Bronchial epithelial cell (primary cell): ENCODE measurements at regions not wholly inside any gene's neighbourhood (a gene's known extent, or its start where the extent isn't known, plus 50 kb on each side); places are given as distances from the start of the nearest gene placed in this dataset.

Experiments used
- DNase-seq: peaks from one replicate; pipeline ENCODE4 v3.0.0-alpha.2; 2010; ENCODE audit warnings: low read depth
- FAIRE-seq: peaks from 2 replicates; lab custom pipeline; 2011; peaks lifted over from hg19 to GRCh38; lab: Jason Lieb, UNC
- H3K27me3 ChIP-seq: 2 replicates; pipeline ENCODE4 v1.5.1; 2011; ENCODE audit warnings: low read length; ENCODE audit not compliant: control insufficient read depth, insufficient read depth
- H3K36me3 ChIP-seq: 2 replicates; pipeline ENCODE4 v1.5.1; 2011; ENCODE audit warnings: low read length; ENCODE audit not compliant: control insufficient read depth, insufficient read depth
- H3K4me3 ChIP-seq: 2 replicates; pipeline ENCODE4 v1.5.1; 2011; ENCODE audit warnings: mild to moderate bottlenecking, low read depth, low read length, control low read depth
- CTCF ChIP-seq: IDR thresholded peaks from 2 replicates; pipeline ENCODE4 v1.5.1; 2011; ENCODE audit warnings: mild to moderate bottlenecking, moderate library complexity, low read length, control low read depth, inconsistent platforms; ENCODE audit not compliant: insufficient read depth, severe bottlenecking

GRCh38 chr19:13622766-13623715 lies 116.8 kb upstream of the CACNA1A start:
- FAIRE-seq = no peak
- H3K4me3 ChIP-seq = no peak overlapping the region
- no peaks in the 10 kb centered on the region for H3K36me3 ChIP-seq
- H3K27me3 ChIP-seq = peaks cover 12% of the 10 kb centered on the region
- TF ChIP-seq CTCF = no peak
- DNase-seq = no peak

- FAIRE-seq (peak; percentile 62), DNase-seq (peak; percentile 96)
- no peak overlapping the region for H3K4me3 ChIP-seq
- H3K36me3 ChIP-seq = no peaks in the 10 kb centered on the region
- H3K27me3 ChIP-seq = peaks cover 12% of the 10 kb centered on the region
- TF ChIP-seq CTCF = peak; percentile 60
These were observed 115.1 kb upstream of the CACNA1A start for GRCh38 chr19:13621413-13621812.

GRCh38 chr19:13619203-13619632 lies 112.9 kb upstream of the CACNA1A start:
- Histone ChIP-seq H3K4me3 (no peak overlapping the region), H3K36me3 (no peaks in the 10 kb centered on the region), H3K27me3 (peaks cover 7% of the 10 kb centered on the region)
- DNase-seq = peak; percentile 75
- TF ChIP-seq CTCF = no peak
- FAIRE-seq = no peak

- DNase-seq = no peak
- no peaks in the 10 kb centered on the region for H3K36me3 ChIP-seq
- FAIRE-seq = no peak
- H3K27me3 ChIP-seq = no peaks in the 10 kb centered on the region
- TF ChIP-seq CTCF = no peak
- H3K4me3 ChIP-seq = no peak overlapping the region
These were observed 109.6 kb upstream of the CACNA1A start for GRCh38 chr19:13615890-13616289.

- TF ChIP-seq CTCF = no peak
- Histone ChIP-seq H3K36me3 (no peaks in the 10 kb centered on the region), H3K4me3 (no peak overlapping the region), H3K27me3 (no peaks in the 10 kb centered on the region)
- no peak for DNase-seq
- no peak for FAIRE-seq
These were observed 107.2 kb upstream of the CACNA1A start for GRCh38 chr19:13613447-13613846.
